Myocyte (in vitro differentiated cells): ENCODE measurements at regions not wholly inside any gene's neighbourhood (a gene's known extent, or its start where the extent isn't known, plus 50 kb on each side); places are given as distances from the start of the nearest gene placed in this dataset.
A peak's percentile ranks its signal among the peaks of the same experiment; 100 is the strongest.
"Not testable (repeated sequence)": the region's sequence is repeated elsewhere in the genome, so short reads cannot be mapped to it uniquely, and the experiment has no call there.

ENCODE experiments used
- DNase-seq: peaks from one replicate; pipeline ENCODE4 v3.0.0-alpha.2; 2012; ENCODE audit warnings: low read depth

DNA sequence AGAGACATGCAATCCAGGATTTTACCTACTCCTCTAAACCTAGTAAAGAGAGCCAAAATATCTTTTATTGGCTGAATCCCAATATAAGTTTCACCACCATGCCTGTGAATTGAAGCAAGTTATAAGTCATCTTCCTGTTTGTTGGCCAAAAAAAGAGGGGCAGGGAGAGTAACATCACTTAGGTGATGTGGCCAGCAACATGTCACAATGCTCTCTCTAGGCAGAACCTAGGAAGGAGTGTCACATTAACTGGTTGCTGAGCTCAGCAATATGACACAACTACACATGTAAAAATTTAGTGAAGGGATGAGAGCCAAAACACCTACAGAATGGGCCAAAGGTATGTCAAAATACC lies 895.9 kb upstream of the AMELY start:
- DNase-seq = no peak

DNA sequence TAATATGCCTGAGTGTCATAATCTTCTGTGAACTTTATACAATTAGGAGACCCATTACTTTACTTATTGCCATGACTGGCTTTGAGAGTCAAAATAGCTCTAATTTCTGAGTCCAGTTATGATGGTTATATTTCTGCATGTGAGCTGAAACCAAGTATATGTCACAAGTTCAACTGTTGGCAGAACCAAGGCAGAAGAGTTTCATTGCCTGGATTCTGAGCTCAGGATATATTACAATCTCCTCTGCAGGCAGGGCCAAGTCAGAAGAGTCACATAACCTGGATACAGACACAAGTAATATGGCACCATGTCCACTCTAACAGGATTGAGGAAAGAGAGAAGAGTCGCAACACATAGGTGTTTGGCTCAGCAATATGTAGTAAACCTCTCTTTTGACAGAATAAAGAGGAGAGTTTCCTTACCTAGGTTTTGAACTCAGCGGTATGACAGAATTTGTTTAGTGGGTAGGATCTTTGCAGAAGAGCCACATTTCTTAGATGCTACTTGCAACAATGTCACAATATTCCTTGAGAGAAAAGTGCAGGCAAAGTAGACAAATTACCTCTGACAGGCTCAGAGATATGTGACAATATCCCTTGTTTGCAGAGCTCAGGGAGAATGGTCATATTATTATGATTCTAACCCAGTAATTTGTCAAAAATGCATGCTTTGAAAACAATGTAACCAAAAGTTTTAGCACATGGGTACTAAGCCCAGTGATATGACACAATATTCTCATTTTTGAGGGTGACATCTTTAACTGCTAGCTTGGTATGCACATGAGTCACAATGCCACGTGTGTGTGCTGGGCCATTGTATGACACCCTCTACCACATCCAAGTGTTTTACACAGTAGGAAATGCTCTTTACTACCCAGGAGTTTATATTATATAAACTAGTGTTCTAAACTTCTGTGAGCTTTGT lies 895.3 kb upstream of the AMELY start:
- peak; percentile 17 for DNase-seq

DNA sequence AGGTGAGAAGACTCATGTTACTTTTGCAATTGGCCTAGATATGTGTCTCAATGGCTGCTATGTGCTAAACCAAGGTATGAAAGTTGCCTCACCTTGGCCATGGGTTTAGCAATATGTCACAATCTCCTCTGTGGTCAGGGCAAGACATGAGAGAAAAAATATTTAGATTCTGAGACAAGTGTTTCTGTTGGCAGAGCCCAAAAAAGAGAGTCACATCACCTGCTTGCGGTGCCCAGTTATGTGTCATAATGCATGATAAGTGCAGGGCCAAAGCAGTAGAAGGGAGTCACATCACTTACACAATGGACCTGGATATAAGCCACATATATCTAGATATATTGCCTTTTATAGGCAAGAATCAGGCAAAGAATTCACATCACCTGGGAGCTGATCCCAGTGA lies 894.1 kb upstream of the AMELY start:
- DNase-seq = no peak

DNA sequence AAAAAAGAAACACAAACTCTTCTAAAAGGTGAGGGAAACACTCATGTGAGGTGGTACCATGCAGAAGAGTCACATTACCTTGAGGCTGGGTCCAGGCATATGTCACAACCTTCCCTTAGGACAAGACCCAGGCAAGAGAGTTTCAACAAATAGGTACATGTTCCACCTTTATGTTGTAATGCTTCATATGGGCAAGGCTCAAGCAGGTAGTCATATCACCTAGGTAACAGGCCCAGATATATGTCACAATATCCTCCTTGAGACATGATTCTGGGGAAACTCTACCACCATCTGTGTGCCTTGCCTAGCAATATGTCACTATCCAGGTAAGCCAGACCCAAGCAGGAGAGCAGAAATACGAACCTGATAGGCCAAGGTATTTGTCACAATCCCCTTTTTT lies 892.2 kb upstream of the AMELY start:
- DNase-seq = no peak

DNA sequence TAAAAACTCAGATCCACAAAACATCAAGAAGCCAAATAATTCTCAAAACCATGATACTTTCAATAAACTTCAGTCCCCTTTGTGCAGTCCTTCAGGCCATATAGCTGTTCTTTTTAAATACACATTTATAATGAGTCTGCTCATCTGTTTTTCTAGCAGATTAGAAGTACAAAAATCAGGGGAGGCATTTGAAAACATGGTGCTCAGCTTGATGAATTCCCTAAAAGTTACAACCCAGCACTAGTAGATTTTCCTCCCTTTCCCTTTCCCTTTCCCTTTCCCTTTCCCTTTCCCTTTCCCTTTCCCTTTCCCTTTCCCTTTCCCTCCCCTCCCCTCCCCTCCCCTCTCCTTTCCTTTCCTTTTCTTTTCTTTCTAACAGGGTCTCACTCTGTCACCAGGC lies 884.6 kb upstream of the AMELY start:
- no peak for DNase-seq

DNA sequence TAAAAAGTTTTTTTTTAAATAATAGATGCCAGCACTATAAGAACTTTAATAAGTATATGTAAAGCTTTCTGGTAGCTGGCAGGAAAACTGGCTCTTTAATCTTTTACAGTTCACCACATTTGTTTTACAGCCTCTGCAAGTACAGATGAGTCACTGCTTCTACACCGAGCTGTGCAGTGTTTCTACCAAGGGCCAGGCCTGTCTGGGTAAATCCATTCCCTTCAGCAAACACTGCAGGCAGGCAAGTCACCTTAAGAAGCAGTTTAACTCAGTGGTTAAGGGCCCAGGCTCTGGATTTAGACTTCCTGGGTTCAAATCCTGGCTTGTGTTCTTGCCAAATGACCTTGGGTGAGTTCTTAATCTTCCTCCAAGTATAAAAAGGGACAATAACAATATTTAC lies 882.9 kb upstream of the AMELY start:
- DNase-seq = peak; percentile 66

DNA sequence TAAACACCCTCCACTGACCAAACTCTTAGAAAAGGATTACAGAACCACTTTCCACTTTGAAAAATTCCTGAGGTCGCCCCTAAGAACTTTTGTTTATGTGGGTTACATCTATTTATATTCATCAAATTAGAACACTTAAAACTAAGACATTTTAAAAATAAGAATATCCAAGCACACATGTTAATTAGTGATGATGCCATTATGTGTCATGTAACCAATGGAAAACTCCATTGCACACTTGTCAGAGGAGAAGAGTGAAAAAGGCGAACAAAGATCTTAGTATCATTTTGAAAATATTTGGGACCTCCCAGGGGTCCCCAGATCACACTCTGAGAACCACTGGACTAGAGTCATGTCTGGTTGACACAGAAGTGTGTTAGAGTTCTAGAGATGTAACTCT lies 882.4 kb upstream of the AMELY start:
- no peak for DNase-seq

DNA sequence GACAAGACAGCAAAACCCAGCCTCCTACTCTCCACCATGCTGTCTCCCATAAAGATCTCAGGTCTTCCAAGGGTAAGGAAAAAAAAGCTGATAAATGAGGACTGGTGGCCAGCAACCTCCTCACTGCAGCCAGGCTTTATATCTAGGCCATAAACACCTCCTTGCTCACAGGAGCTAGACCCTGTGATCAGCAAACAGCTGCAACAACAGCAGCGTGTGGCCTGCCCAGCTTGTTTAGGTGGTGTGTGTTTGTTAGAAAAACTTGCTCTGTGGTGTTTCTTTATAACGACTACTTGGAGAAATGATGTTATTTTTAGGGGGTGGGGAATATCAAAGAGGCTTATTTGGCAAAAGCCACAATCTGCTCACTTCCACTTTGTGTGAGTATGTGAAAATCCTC lies 880.9 kb upstream of the AMELY start:
- peak; percentile 28 for DNase-seq

DNA sequence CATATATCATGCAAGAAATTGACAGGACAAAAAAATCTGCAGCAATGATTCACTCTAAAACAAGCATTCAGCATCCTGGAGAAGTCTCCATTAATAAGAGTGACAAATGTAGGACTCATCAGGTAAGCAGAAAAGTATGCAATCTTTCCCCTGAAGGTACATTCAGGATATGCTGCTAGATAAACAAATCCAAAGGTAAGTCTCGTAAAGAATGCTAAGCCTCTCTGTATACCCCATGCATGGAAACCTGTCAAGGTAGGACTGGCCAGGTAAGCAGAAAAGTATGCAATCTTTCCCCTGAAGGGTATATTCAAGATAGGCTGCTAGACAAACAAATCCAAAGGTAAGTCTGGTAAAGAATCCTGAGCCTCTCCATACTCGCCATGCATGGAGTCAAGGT lies 869.9 kb upstream of the AMELY start:
- no peak for DNase-seq

DNA sequence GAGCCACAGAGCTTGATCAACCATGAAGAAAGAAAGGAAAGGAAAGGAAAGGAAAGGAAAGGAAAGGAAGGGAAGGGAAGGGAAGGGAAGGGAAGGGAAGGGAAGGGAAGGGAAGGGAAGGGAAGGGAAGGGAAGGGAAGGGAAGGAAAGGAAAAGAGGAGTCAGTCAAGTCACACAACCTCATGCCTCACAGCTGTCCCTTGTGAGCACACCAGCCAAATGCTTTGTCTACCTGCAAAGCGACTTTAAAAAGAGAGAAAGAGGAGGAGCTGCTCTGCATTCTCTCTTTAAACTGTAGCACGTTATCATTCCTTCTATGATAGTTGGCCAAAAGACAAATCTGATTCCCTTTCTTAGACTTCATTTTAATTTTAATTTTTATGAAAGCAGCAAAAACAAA lies 863.9 kb upstream of the AMELY start:
- DNase-seq = not testable (repeated sequence)

DNA sequence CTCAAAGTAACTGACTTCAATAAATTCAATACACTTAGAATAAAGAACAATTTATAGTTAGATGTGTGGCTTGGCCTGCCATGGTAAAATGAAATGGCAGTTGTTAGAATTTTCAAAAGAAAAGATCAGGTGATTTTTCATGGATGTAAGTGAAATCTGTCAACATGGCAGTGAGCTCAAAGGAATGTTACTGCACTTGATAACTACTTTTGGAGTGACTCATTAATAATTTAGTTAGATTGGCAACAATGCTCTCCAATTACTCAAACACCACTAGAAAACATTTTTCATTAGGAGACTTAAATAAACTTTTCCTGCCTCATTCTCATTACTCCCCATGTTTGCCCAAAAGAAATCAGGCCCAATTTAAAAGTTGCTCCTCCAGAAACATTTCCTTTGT lies 860.2 kb upstream of the AMELY start:
- no peak for DNase-seq

DNA sequence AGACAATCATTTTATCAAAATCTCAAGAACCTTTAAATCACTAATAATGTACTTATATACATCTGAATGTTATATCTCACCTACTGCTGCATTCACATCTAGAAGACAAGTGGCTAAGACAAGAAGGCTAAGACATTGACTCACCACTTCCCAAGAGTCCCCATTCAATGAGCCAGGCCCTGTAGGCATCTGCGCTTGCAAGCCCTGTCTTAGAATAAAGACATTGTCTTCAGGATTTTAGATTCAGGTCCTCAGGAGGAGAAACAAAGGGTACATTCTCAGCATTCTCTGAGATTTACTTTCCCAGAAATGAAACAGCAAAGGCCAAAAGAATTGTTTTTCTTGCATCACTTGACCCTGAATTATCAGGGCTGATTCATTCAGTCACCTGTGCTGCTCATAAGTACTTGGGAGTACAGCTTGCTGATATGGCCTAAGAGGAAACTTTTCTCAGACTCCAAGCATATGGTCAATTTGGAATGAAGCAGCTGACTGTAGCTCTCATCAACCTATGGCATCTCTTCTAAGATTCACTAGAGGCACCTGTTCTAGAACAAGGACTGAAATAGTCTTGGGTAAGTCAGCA lies 858.3 kb upstream of the AMELY start:
- DNase-seq = peak; percentile 92

DNA sequence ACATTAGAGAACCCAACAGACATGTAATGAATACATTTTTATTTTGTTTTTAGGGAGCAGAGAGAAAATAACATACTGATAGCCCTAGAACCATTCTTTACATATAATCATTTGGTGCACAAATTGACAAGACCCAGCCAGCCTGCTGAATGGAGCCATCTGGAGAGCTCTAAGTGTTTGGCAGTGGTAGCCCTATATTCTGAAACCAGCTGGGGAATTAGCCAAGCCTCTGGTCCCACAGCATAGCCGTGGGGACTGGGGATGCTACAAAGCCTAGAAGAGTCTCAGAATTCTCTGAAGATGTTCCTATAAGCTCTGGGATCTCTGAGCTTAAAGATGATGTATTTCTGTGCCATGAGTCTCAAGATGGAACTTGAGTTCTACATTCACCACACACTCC lies 857.3 kb upstream of the AMELY start:
- peak; percentile 59 for DNase-seq

DNA sequence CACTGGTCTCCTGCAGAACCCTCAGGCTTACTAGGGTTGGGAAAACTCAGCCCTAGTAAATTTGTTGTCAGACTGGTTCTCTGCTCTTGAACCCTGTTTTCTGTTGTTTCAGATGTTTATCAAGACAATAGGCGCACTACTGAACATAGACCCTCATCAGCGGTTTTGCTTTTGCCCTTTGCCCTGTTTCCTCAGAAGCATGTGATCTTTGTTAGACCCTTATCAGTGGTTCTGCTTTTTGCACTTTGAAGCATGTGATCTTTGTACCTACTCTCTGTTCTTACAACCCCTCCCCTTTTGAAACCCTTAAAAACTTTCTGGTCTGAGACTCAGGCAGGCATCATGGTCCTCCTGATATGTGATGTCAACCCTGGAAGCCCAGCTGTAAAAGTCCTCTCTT lies 842.2 kb upstream of the AMELY start:
- DNase-seq = no peak

DNA sequence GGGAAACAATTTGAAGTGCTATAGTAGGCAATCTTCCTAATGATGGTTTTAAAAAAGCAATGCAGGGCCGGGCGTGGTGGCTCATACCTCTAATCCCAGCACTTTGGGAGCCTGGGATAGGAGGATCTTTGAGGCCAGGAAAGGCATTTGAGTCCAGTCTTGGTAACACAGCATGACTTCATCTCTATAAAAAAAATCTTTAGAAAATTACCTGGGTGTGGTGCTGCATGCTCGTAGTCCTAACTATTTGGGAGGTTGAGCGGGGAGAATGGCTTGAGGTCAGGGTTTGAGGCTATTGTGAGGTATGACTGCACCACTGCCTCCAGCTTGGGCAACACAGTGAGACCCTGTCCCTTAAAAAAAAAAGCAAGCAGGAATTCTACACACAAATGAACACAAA lies 835.2 kb upstream of the AMELY start:
- DNase-seq = peak; percentile 55

DNA sequence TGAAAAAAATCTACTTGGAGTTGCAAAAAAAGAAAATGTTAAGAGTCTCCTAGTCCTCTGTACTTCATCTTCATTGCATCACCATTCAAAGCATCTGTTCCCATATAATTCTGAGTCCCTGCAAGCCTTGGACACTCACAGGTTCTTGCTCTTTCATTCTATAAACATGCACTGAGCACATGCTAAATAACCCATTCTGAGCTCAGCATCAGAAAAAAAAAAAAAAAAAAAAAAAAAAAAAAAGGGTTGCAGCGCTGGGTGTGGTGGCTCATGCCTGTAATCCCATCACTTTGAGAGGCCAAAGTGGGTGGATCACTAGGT lies 834.0 kb upstream of the AMELY start:
- DNase-seq = no peak

DNA sequence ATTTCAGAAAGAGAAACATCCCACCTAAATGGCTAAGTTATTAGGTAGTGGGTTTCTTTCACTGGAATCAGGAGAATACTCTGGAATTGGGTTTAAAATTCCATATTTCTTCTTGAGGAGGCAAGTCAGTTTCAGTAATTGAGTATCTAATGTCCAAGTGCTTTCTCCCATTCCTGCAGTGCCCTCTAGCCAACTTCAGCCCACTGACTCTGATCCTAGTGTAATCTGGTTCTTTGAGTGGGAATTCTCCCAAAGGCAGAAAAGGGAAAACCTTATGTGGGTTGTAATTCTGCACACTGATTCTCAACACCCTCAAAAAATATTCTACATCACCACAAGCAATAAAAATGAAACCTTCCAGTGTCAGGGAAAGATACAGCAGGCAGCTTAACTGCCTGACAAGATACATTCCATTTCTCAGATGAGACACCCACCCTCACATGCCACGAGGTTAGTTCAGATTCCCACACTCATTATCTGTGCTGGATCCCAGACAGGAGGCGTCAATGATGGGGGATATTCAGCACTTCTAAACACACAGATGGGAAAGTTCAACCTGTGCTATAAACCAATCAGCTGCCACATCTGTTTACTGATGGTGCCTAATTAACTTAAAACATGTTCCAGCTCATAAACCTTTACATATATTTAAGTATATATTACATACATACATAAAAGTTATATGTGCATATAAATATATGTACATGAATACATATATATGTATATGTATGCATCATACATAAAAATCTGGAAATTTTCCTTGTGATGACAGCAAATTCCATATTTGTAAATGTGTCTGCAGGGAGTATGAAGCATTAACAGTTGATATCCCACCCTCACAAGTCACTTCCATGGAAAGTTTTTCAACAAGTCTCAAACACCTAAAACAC lies 833.4 kb upstream of the AMELY start:
- DNase-seq = peak; percentile 44

DNA sequence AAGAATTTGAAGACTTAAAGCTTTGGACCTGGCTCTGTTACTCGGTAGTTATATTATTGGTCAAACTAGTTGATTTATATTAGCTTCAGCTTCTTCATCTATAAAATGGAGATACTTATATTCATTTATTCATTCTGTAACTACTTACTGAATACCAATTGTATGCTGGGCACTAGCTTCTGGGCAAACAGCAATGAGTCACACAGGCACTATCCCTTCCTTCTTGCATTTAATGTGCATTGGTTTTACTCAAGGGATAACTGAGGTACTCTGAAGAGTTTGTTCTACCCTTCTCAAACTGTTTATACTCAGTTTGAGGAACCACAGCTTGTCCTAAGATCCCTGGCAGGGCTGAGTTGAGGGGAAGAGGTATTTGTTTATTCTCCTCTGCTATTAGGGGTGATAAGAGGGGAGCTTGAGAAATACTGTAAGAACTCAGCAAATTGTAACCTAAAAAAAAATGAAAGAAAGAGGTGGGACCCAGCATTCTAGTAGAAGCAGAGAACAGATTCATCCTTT lies 825.4 kb upstream of the AMELY start:
- no peak for DNase-seq

DNA sequence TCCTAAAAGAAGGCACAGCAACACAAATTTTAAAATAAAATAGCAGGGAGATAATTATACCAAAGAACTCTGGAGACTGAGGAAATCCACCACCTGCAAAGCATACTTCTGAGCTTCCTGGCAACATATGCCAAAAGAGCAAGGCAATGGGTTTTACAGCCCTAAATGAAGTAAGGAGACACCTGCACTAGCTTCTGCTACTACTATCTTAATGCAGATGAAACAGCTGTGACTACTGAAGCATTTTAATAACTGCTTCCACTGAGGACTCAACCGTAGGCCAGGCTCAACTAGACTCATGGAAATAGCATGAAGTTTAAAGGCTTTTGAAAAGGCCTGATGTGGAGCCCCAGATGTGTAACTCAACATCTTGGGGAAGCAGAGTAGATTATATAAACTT lies 820.1 kb upstream of the AMELY start:
- no peak for DNase-seq

DNA sequence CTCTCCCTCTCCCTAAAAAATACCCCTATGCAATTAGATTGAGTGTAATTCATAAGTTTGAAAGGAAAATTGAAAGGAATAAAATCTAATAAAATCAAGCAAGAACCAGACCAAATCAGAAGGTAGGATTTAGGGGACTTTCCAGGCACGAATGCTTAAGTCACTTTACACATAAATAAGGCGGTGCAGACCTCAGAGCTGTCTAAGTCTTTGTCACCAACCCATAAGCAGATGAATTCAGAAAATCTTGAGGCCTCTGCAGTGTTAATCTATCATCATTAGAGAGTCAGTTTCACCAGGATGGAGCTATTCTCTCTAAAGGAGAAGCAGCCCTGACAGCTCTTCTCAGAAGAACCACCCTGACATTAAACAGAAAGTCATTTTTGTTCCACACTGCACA lies 819.1 kb upstream of the AMELY start:
- DNase-seq = no peak

DNA sequence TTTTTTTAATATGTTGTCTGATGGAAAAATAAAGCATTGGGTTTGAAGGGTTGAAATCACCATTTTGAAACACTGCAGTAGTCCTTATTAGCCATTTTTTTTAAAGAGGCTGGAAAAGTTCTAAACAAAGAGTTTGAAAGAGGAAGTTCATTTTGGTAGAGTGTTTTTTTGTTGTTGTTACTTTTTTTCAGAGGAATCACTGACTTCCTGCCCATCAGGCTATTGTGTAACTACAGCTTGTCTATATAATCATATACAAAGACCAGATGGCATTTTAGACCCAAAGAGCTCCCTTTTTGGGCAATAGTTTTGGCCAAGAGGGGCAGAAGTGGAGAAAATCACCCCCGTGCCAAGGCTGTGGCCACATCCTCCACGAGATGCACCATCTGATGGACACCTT lies 818.5 kb upstream of the AMELY start:
- no peak for DNase-seq
